ENCODE measurements at regions not wholly inside any gene's neighbourhood (a gene's known extent, or its start where the extent isn't known, plus 50 kb on each side); places are given as distances from the start of the nearest gene placed in this dataset.
"Not testable (repeated sequence)": the region's sequence is repeated elsewhere in the genome, so short reads cannot be mapped to it uniquely, and the experiment has no call there.

- not testable (repeated sequence) for TF ChIP-seq GATA1 (IDR thresholded peaks at IDR 0.05; ENCODE audit: low read depth, low read length); POLR2A (IDR thresholded peaks at IDR 0.05; ENCODE audit: low read length)
Observed at GRCh38 chr6:19404884-19405283, 432.3 kb upstream of the ID4 start.
